DND-41 (cell line): ENCODE measurements at regions not wholly inside any gene's neighbourhood (a gene's known extent, or its start where the extent isn't known, plus 50 kb on each side); places are given as distances from the start of the nearest gene placed in this dataset.

Source experiments
- ATAC-seq: fragments of 200-7000 bp; cut with Tn5 transposase; 3 replicates; pipeline ENCODE4 v1.9.1; 2021; ENCODE audit warnings: low read depth; ENCODE audit not compliant: insufficient read depth
- DNase-seq: peaks from one replicate; pipeline ENCODE4 v3.0.0-alpha.2; 2020
- H2AFZ ChIP-seq: 2 replicates; pipeline ENCODE4 v1.6.0; 2012; ENCODE audit warnings: low read depth, low read length
- H3K27ac ChIP-seq: 2 replicates; pipeline ENCODE4 v1.5.1; 2012; ENCODE audit warnings: low read length, inconsistent platforms
- H3K27me3 ChIP-seq: fragments of 200-600 bp; sonication (generic); 2 replicates; pipeline ENCODE4 v1.6.0; 2012; ENCODE audit warnings: low read length, mild to moderate bottlenecking, inconsistent platforms; ENCODE audit not compliant: insufficient read depth, poor library complexity
- H3K36me3 ChIP-seq: 2 replicates; pipeline ENCODE4 v1.5.1; 2012; ENCODE audit warnings: low read length, inconsistent platforms; ENCODE audit not compliant: insufficient read depth
- H3K4me1 ChIP-seq: 2 replicates; pipeline ENCODE4 v1.5.1; 2012; ENCODE audit warnings: mild to moderate bottlenecking, low read length; ENCODE audit not compliant: insufficient read depth
- H3K4me2 ChIP-seq: 2 replicates; pipeline ENCODE4 v1.6.0; 2012; ENCODE audit warnings: mild to moderate bottlenecking, moderate library complexity, low read length, inconsistent platforms; ENCODE audit not compliant: insufficient read depth
- H3K4me3 ChIP-seq, 2 experiments: fragments of 200-600 bp in 1 of 2; shearing (Covaris generic) in 1 of 2; 2 replicates each; pipeline ENCODE4 v1.5.1; 2012 to 2016; ENCODE audit warnings: inconsistent platforms in 2 of 2, low read length in 2 of 2, mild to moderate bottlenecking in 2 of 2, low read depth in 1 of 2, moderate library complexity in 1 of 2
- H3K79me2 ChIP-seq: 2 replicates; pipeline ENCODE4 v1.6.0; 2012; ENCODE audit warnings: low read length, inconsistent platforms; ENCODE audit not compliant: insufficient read depth
- H3K9ac ChIP-seq: 2 replicates; pipeline ENCODE4 v1.6.0; 2012; ENCODE audit warnings: low read depth, mild to moderate bottlenecking, inconsistent platforms, low read length, moderate library complexity
- H3K9me3 ChIP-seq: 2 replicates; pipeline ENCODE4 v1.5.1; 2012; ENCODE audit warnings: low read length, moderate library complexity, mild to moderate bottlenecking, inconsistent platforms; ENCODE audit not compliant: insufficient read depth, severe bottlenecking
- H4K20me1 ChIP-seq: 2 replicates; pipeline ENCODE4 v1.6.0; 2012; ENCODE audit warnings: low read length; ENCODE audit not compliant: insufficient read depth
- EZH2 ChIP-seq: IDR thresholded peaks from 3 replicates; pipeline ENCODE4 v1.6.1; 2012; ENCODE audit warnings: borderline replicate concordance, low read depth, mild to moderate bottlenecking, moderate library complexity, low read length, inconsistent platforms; ENCODE audit not compliant: severe bottlenecking
- TF ChIP-seq, protein P1 (sequence below): IDR thresholded peaks from 2 replicates; pipeline ENCODE4 v1.5.1; 2012; ENCODE audit warnings: borderline replicate concordance, low read length, moderate library complexity, mild to moderate bottlenecking; ENCODE audit not compliant: poor library complexity, severe bottlenecking; ENCODE audit errors: extremely low read depth

DNA sequence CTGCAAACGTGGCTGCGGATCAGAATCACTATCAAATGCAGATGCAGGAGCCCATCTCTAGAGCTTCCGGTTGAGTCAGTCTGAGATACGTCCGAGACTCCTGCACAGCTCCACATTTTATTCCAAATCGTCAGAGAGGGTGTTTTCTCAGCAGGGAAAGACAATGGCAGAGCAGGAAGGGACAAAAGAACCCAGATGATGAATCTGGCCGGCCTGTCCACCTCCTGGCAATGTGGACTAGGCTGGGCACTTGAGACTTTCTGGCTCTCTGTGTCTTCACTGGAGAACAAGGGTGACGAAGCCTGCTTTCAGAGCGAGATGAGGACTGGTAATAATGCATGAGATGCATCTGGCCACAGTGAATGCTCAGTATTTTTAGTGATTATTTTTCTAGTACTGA lies 255.9 kb upstream of the MYT1L start:
- no peak overlapping the region for H3K4me3 ChIP-seq
- TF ChIP-seq EZH2, result no peak
- TF ChIP-seq, protein P1, sequence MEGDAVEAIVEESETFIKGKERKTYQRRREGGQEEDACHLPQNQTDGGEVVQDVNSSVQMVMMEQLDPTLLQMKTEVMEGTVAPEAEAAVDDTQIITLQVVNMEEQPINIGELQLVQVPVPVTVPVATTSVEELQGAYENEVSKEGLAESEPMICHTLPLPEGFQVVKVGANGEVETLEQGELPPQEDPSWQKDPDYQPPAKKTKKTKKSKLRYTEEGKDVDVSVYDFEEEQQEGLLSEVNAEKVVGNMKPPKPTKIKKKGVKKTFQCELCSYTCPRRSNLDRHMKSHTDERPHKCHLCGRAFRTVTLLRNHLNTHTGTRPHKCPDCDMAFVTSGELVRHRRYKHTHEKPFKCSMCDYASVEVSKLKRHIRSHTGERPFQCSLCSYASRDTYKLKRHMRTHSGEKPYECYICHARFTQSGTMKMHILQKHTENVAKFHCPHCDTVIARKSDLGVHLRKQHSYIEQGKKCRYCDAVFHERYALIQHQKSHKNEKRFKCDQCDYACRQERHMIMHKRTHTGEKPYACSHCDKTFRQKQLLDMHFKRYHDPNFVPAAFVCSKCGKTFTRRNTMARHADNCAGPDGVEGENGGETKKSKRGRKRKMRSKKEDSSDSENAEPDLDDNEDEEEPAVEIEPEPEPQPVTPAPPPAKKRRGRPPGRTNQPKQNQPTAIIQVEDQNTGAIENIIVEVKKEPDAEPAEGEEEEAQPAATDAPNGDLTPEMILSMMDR, result no peak

GRCh38 chr2:2586068-2586776 lies 255.1 kb upstream of the MYT1L start:
- no peak overlapping the region for H3K9ac ChIP-seq
- DNase-seq (no peak), ATAC-seq (no peak)
- H3K27me3 ChIP-seq, result no peaks in the 10 kb centered on the region
- H3K36me3 ChIP-seq, result no peaks in the 10 kb centered on the region
- H3K9me3 ChIP-seq, result no peaks in the 10 kb centered on the region
- no peaks in the 10 kb centered on the region for H4K20me1 ChIP-seq
- TF ChIP-seq, protein P1, result no peak
- no peak for TF ChIP-seq EZH2
- no peak overlapping the region for H2AFZ ChIP-seq
- no peaks in the 10 kb centered on the region for H3K79me2 ChIP-seq
- no peak overlapping the region for H3K4me2 ChIP-seq
- no peak overlapping the region for H3K27ac ChIP-seq
- H3K4me1 ChIP-seq, result no peaks in the 10 kb centered on the region
- H3K4me3 ChIP-seq, result no peak overlapping the region

More for the DNA sequence above, 255.9 kb upstream of the MYT1L start:
- no peak for ATAC-seq
- H3K9ac ChIP-seq, result no peak overlapping the region
- H2AFZ ChIP-seq, result no peak overlapping the region
- H3K36me3 ChIP-seq, result no peaks in the 10 kb centered on the region
- no peaks in the 10 kb centered on the region for H4K20me1 ChIP-seq
- no peak for DNase-seq
- H3K9me3 ChIP-seq, result no peaks in the 10 kb centered on the region
- H3K79me2 ChIP-seq, result no peaks in the 10 kb centered on the region
- H3K27ac ChIP-seq, result no peak overlapping the region
- no peaks in the 10 kb centered on the region for H3K4me1 ChIP-seq
- no peaks in the 10 kb centered on the region for H3K27me3 ChIP-seq
- no peak overlapping the region for H3K4me2 ChIP-seq

DNA sequence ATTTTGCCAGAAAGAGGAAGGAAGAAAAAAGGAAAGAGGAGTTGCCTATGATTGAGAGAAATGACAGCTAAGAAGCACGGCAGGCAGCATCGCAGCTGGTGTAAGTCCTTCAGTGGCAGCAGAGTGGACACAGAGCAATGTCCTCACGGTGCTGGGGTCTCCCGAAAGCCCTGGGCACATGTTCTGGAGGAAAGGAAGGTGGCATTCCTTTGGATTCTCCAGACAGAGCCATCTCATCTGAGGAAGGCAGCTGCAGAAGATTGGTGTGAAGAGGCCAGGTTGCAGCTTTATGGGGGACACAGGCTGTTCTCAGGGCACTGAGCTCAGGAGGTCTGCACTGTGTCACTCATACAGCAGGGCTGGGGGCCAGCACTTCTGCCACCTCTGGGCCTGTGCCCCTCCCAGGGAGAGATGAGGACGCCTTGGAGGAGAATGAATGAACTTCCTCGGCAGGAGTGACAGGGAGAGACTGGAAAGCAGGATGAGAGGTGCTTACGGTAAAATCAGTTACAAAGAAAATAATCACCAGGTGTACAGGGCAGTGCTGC lies 252.0 kb upstream of the MYT1L start:
- no peak for ATAC-seq
- TF ChIP-seq, protein P1, result no peak
- TF ChIP-seq EZH2, result no peak

More for the DNA sequence above, 252.0 kb upstream of the MYT1L start:
- Histone ChIP-seq H4K20me1 (no peaks in the 10 kb centered on the region; the same call in 1 of the 2 replicates), H3K4me3 (no peak overlapping the region), H2AFZ (no peak overlapping the region), H3K4me1 (no peaks in the 10 kb centered on the region), H3K9ac (no peak overlapping the region), H3K27ac (no peak overlapping the region), H3K27me3 (no peaks in the 10 kb centered on the region), H3K36me3 (no peaks in the 10 kb centered on the region), H3K9me3 (no peaks in the 10 kb centered on the region), H3K4me2 (no peak overlapping the region), H3K79me2 (no peaks in the 10 kb centered on the region)
- no peak for DNase-seq
